PC-9 (cell line): ENCODE measurements at regions not wholly inside any gene's neighbourhood (a gene's known extent, or its start where the extent isn't known, plus 50 kb on each side); places are given as distances from the start of the nearest gene placed in this dataset.

ENCODE experiments used
- BruUV-seq: library from RNA; stranded (reverse); fragments of 400-500 nt; replicated peaks from 2 replicates; lab custom pipeline; 2021; lab: Mats Ljungman, UMichigan
- CTCF ChIA-PET: fragments of 300-600 bp; sonication (Branson Sonifier 250); formaldehyde crosslinking; loops from one replicate; lab custom pipeline; 2022; ENCODE audit warnings: antibody characterized with exemption; lab: Charles Lee
- POLR2A ChIA-PET: fragments of 300-600 bp; sonication (Branson Sonifier 250); formaldehyde crosslinking; loops from one replicate; lab custom pipeline; 2022; ENCODE audit warnings: antibody characterized with exemption; ENCODE audit not compliant: unreplicated experiment; lab: Charles Lee
- DNase-seq, 2 experiments: peaks; one replicate each; pipeline versions ENCODE4 v3.0.0 to v3.0.0-alpha.2; 2015 to 2022; ENCODE audit warnings: mixed read lengths in 1 of 2
- H2AFZ ChIP-seq: fragments of 200-600 bp; sonication (generic); 2 replicates; pipeline ENCODE4 v1.8.1; 2017; ENCODE audit warnings: antibody characterized with exemption
- H3F3A ChIP-seq: fragments of 200-600 bp; sonication (generic); 2 replicates; pipeline ENCODE4 v1.8.1; 2017; ENCODE audit warnings: antibody characterized with exemption, mild to moderate bottlenecking, low read depth; ENCODE audit not compliant: insufficient read depth
- H3K27ac ChIP-seq: fragments of 200-600 bp; sonication (generic); 2 replicates; pipeline ENCODE4 v1.6.1; 2016; ENCODE audit warnings: mixed run types
- H3K27me3 ChIP-seq: fragments of 200-600 bp; sonication (generic); 2 replicates; pipeline ENCODE4 v1.6.1; 2016; ENCODE audit warnings: low read depth, mixed run types; ENCODE audit not compliant: insufficient read depth
- H3K36me3 ChIP-seq: fragments of 200-600 bp; sonication (generic); 2 replicates; pipeline ENCODE4 v1.6.1; 2016; ENCODE audit warnings: low read depth, mixed run types
- H3K4me1 ChIP-seq: fragments of 200-600 bp; sonication (generic); replicated peaks from 2 replicates; pipeline ENCODE4 v1.6.1; 2016; ENCODE audit warnings: mixed run types; ENCODE audit not compliant: insufficient read depth
- H3K4me2 ChIP-seq: fragments of 200-600 bp; sonication (generic); 2 replicates; pipeline ENCODE4 v1.6.1; 2017; ENCODE audit warnings: mixed run types
- H3K4me3 ChIP-seq: fragments of 200-600 bp; sonication (generic); 2 replicates; pipeline ENCODE4 v1.6.1; 2016; ENCODE audit warnings: mixed run types
- H3K79me2 ChIP-seq: fragments of 200-600 bp; sonication (generic); 2 replicates; pipeline ENCODE4 v1.6.1; 2017; ENCODE audit warnings: low read depth, mixed run types
- H3K9me2 ChIP-seq: fragments of 200-600 bp; sonication (generic); 2 replicates; pipeline ENCODE4 v1.8.1; 2017; ENCODE audit warnings: mild to moderate bottlenecking; ENCODE audit not compliant: insufficient read depth
- H3K9me3 ChIP-seq: fragments of 200-600 bp; sonication (generic); 2 replicates; pipeline ENCODE4 v1.8.1; 2016; ENCODE audit warnings: low read depth; ENCODE audit not compliant: insufficient read depth
- H4K20me1 ChIP-seq: fragments of 200-600 bp; sonication (generic); 2 replicates; pipeline ENCODE4 v1.8.1; 2017; ENCODE audit not compliant: insufficient read depth
- EZH2 ChIP-seq: fragments of 200-600 bp; sonication (generic); IDR thresholded peaks from 2 replicates; pipeline ENCODE4 v1.8.0; 2017; ENCODE audit warnings: antibody characterized with exemption, low read depth
- intact Hi-C: fragments of 100-400 bp; cut with micrococcal nuclease; formaldehyde crosslinking; loops from one replicate; pipeline ENCODE4 v1.10.0; 2022; ENCODE audit not compliant: unreplicated experiment
- TF ChIP-seq, protein P1 (sequence below): fragments of 200-600 bp; sonication (generic); conservative IDR thresholded peaks from 2 replicates; pipeline ENCODE4 v1.6.1; 2017; ENCODE audit warnings: mixed run types, antibody characterized with exemption, mild to moderate bottlenecking, moderate library complexity

DNA sequence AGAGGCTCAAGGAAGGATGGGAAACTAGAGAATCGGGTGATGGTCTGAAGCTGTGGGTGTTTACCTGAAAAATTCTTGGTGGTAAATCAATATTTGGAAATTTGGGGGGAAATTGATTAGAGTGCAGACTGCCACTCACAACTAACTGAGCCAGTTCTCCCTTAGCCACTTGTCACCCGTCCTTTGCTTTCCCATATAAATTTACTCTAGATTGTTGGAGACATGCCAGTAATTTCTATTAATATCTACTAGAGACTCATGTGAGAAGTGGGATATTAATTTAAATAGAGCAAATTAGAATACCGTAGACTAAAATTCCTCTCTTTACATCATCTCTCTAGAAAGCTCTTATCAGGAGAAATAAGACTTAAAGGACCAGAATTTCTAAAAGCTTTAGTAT lies 471.3 kb upstream of the DAB2 start:
- Histone ChIP-seq H3K79me2 (no peaks in the 10 kb centered on the region), H3F3A (no peaks in the 10 kb centered on the region), H3K36me3 (no peaks in the 10 kb centered on the region), H3K9me2 (no peaks in the 10 kb centered on the region), H3K4me2 (no peak overlapping the region), H4K20me1 (no peaks in the 10 kb centered on the region), H2AFZ (no peak overlapping the region), H3K27ac (no peak overlapping the region), H3K4me3 (no peak overlapping the region), H3K27me3 (no peaks in the 10 kb centered on the region), H3K4me1 (no peaks in the 10 kb centered on the region), H3K9me3 (no peaks in the 10 kb centered on the region)
- BruUV-seq = no TSS peak
- no peak for DNase-seq
- ChIA-PET CTCF (no interaction called here), POLR2A (no interaction called here)
- TF ChIP-seq EZH2 = no peak
- TF ChIP-seq, protein P1, sequence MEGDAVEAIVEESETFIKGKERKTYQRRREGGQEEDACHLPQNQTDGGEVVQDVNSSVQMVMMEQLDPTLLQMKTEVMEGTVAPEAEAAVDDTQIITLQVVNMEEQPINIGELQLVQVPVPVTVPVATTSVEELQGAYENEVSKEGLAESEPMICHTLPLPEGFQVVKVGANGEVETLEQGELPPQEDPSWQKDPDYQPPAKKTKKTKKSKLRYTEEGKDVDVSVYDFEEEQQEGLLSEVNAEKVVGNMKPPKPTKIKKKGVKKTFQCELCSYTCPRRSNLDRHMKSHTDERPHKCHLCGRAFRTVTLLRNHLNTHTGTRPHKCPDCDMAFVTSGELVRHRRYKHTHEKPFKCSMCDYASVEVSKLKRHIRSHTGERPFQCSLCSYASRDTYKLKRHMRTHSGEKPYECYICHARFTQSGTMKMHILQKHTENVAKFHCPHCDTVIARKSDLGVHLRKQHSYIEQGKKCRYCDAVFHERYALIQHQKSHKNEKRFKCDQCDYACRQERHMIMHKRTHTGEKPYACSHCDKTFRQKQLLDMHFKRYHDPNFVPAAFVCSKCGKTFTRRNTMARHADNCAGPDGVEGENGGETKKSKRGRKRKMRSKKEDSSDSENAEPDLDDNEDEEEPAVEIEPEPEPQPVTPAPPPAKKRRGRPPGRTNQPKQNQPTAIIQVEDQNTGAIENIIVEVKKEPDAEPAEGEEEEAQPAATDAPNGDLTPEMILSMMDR = no peak
- intact Hi-C loops = no loop called here

DNA sequence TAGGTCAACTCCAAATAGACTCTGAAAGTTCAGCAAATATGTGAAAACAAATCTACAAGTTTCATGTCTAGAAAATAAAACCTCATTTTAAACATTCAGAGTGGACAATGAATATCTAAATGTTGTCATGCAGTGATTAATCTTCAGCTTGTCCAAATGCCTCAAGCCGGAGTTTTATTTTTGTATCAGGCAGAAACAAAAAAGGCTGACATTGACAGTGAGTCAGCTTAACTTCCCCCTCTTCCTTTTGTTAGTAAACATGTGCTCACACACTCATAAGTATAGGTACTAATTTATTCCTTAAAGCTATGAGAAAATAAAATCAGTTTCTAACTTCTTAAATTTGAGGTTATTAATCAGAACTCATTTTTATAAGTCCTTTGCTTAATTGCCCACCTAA lies 467.9 kb upstream of the DAB2 start:
- ChIA-PET POLR2A (no interaction called here), CTCF (no interaction called here)
- Histone ChIP-seq H3K79me2 (no peaks in the 10 kb centered on the region), H3K27ac (no peak overlapping the region), H4K20me1 (no peaks in the 10 kb centered on the region), H3K9me3 (no peaks in the 10 kb centered on the region), H2AFZ (peak overlapping the region; percentile 23), H3K4me2 (no peak overlapping the region), H3F3A (no peaks in the 10 kb centered on the region), H3K4me1 (no peaks in the 10 kb centered on the region), H3K9me2 (no peaks in the 10 kb centered on the region), H3K27me3 (no peaks in the 10 kb centered on the region), H3K4me3 (no peak overlapping the region), H3K36me3 (no peaks in the 10 kb centered on the region)
- no peak for DNase-seq
- BruUV-seq = no TSS peak
- intact Hi-C loops = loop anchor here (5.0 kb wide), 1 partner anchor 75 kb away; no protein-coding TSS in a partner anchor
- TF ChIP-seq EZH2 = no peak

DNA sequence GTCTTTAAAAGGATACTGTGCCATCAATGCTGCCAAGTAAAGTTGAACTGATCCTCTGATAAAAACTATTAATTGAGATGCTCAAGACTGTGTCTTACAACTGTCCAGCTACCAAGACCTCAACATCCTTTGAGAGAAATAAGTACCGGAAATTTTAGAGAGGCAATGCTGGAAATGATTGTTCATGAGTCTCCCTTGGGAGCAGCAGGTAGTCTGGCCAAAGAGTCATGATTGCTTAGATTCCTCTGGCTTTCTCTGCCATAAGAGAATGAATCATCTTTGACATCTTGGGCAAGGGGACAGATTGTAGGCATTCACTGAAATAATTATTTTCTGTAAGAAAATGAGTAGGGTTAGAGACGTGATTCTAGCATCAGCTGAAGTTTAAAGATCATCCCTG lies 466.6 kb upstream of the DAB2 start:
- Histone ChIP-seq H3K9me3 (no peaks in the 10 kb centered on the region), H3K27ac (no peak overlapping the region), H3K79me2 (no peaks in the 10 kb centered on the region), H3K4me3 (no peak overlapping the region), H4K20me1 (no peaks in the 10 kb centered on the region), H3F3A (no peaks in the 10 kb centered on the region), H3K9me2 (no peaks in the 10 kb centered on the region), H3K36me3 (no peaks in the 10 kb centered on the region), H3K27me3 (no peaks in the 10 kb centered on the region), H3K4me1 (no peaks in the 10 kb centered on the region), H3K4me2 (no peak overlapping the region), H2AFZ (no peak overlapping the region)
- no peak for DNase-seq
- BruUV-seq = no TSS peak
- TF ChIP-seq EZH2 = no peak
- TF ChIP-seq, protein P1 = no peak
- POLR2A ChIA-PET = no interaction called here
- CTCF ChIA-PET = interaction anchor here (0.6 kb wide), 1 partner anchor 292 kb away, joined by 3 read pairs; no protein-coding TSS in a partner anchor
- intact Hi-C loops = loop anchor here (5.0 kb wide), 1 partner anchor 74 kb away; no protein-coding TSS in a partner anchor

DNA sequence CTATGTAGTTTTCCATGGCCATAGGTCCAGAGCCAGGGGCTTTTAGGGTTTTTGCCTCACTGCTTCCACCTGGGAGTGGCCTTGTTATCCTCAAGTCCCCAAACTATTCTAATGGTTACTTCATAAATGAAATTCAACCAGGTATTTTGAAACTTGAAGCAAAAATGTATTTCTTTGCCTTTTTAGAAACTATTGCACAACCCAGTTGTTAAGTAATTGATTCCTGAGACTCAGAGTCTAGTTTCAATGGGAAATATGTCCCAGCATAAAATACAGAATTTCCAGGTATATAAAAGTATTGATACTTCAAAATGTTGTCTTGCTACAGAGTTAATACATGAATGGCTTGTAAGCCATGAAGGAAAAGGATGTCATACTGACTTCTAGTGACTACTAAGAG lies 456.2 kb upstream of the DAB2 start:
- Histone ChIP-seq H3K4me2 (no peak overlapping the region), H4K20me1 (no peaks in the 10 kb centered on the region), H3K36me3 (no peaks in the 10 kb centered on the region), H3K27me3 (no peaks in the 10 kb centered on the region), H3K27ac (no peak overlapping the region), H3K4me3 (no peak overlapping the region), H2AFZ (no peak overlapping the region), H3K9me2 (no peaks in the 10 kb centered on the region), H3K79me2 (no peaks in the 10 kb centered on the region), H3K4me1 (no peaks in the 10 kb centered on the region), H3F3A (no peaks in the 10 kb centered on the region), H3K9me3 (peaks cover 7% of the 10 kb centered on the region; the same call in 1 of the 2 replicates)
- DNase-seq = no peak
- intact Hi-C loops = no loop called here
- ChIA-PET POLR2A (no interaction called here), CTCF (no interaction called here)
- TF ChIP-seq, protein P1 = no peak
- no peak for TF ChIP-seq EZH2
- no TSS peak for BruUV-seq
